ENCODE measurements at regions not wholly inside any gene's neighbourhood (a gene's known extent, or its start where the extent isn't known, plus 50 kb on each side); places are given as distances from the start of the nearest gene placed in this dataset.

DNA sequence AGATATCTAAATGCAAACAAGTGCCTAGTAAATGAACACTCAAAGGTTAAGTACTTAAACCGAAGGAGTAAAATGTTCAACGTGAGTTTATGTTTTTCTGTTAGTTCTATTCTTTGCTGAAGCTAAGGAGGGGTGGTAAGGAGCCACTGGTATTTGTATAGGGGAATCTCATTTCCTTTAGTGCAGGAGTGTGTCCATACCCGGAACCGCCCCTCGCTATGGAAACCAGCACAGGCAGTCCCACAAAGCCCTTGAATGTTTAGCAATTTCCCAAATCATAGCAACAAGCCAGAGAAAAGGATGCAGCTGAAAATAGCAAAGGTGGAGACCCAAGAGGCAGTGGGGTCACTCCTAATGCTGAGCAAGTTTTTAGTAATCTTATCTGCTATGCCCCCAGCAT is 78.8 kb upstream of the STK32A start:
- TF ChIP-seq, protein P1, sequence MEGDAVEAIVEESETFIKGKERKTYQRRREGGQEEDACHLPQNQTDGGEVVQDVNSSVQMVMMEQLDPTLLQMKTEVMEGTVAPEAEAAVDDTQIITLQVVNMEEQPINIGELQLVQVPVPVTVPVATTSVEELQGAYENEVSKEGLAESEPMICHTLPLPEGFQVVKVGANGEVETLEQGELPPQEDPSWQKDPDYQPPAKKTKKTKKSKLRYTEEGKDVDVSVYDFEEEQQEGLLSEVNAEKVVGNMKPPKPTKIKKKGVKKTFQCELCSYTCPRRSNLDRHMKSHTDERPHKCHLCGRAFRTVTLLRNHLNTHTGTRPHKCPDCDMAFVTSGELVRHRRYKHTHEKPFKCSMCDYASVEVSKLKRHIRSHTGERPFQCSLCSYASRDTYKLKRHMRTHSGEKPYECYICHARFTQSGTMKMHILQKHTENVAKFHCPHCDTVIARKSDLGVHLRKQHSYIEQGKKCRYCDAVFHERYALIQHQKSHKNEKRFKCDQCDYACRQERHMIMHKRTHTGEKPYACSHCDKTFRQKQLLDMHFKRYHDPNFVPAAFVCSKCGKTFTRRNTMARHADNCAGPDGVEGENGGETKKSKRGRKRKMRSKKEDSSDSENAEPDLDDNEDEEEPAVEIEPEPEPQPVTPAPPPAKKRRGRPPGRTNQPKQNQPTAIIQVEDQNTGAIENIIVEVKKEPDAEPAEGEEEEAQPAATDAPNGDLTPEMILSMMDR (IDR thresholded peaks at IDR 0.05; ENCODE audit: low read depth, low read length): no peak
- TF ChIP-seq EZH2phosphoT487 (IDR thresholded peaks at IDR 0.05; ENCODE audit: low read depth): no peak
